ENCODE measurements at regions not wholly inside any gene's neighbourhood (a gene's known extent, or its start where the extent isn't known, plus 50 kb on each side); places are given as distances from the start of the nearest gene placed in this dataset.

DNA sequence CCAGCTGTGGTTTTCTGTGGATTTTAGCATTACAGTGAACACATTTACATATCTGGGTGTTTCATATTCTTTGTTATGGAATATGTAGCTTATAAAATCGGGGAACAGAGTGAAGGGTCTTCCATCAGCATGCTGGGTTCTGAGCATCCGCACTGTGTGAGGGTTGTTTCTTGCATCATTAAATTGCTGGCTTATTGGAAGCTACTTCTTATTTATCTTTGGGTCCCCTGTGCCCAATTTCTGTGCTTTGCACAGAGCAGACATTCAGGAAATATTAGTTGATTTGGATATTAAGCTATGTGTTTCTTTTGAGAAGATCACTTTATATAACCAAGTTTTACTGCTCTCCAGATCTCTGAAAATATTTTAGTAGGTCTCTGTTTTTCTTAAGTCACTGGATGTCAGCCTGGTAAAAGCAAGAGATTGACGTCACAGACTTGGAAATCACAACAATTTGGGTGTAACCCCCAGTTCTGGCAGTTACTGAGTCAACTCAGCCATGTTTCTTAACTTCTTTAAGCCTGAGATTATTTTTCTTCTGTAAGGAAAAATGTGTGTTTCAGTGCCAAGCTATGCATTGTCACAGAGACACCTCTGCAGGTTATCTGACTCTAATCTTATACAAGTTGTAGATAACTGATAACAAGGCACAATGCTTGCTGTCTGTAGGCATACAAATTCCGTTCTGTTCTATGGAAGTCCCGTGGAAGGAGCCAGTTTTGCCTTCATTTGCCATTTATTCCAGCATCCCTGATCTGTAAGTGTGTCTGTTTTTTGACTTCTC, 258.3 kb upstream of the KAZN start:
- TF ChIP-seq, protein P1, sequence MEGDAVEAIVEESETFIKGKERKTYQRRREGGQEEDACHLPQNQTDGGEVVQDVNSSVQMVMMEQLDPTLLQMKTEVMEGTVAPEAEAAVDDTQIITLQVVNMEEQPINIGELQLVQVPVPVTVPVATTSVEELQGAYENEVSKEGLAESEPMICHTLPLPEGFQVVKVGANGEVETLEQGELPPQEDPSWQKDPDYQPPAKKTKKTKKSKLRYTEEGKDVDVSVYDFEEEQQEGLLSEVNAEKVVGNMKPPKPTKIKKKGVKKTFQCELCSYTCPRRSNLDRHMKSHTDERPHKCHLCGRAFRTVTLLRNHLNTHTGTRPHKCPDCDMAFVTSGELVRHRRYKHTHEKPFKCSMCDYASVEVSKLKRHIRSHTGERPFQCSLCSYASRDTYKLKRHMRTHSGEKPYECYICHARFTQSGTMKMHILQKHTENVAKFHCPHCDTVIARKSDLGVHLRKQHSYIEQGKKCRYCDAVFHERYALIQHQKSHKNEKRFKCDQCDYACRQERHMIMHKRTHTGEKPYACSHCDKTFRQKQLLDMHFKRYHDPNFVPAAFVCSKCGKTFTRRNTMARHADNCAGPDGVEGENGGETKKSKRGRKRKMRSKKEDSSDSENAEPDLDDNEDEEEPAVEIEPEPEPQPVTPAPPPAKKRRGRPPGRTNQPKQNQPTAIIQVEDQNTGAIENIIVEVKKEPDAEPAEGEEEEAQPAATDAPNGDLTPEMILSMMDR (IDR thresholded peaks at IDR 0.05; ENCODE audit: borderline replicate concordance, extremely low read depth, insufficient read depth): no peak
- no peaks in the 10 kb centered on the region for H3K36me3 ChIP-seq (ENCODE audit: control insufficient read depth in 2 of 3, insufficient read depth in 3 of 3, low read length in 3 of 3)
- H3K9me3 ChIP-seq (ENCODE audit: control insufficient read depth in 2 of 3, insufficient read depth in 1 of 3, low read length in 3 of 3): no peaks in the 10 kb centered on the region
- no peak overlapping the region for H3K4me3 ChIP-seq (ENCODE audit: low read length in 3 of 3)
- no peak for DNase-seq
- no peak overlapping the region for H3K27ac ChIP-seq (ENCODE audit: low read depth in 2 of 2, low read length in 2 of 2)
- H3K4me1 ChIP-seq (ENCODE audit: control insufficient read depth in 2 of 3, insufficient read depth in 2 of 3, low read depth in 1 of 3, low read length in 3 of 3): no peaks in the 10 kb centered on the region
- H3K27me3 ChIP-seq (ENCODE audit: control insufficient read depth, insufficient read depth, low read length): no peaks in the 10 kb centered on the region
- intact Hi-C loops (cut with DNase I): no loop called here
- H3K9ac ChIP-seq (ENCODE audit: low read length in 3 of 3): no peak overlapping the region
- no peak for FAIRE-seq

DNA sequence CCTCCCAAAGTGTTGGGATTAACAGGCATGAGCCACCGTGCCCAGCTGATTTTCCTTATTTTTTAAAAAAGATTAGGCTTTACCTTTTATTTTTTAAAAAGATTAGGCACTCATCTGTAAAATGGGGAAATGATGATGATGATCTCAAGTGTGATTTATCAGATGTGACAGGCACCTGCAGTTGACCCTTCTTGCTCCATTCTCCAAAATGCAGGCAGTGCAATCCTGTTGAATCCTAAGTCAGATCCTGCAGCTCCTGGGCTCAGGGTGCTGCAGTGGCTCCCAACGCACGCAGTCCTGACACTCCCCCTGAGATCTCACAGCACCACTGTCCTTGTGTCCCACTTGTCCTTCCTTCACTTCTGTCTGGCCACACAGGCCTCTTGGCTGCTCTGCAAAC, 257.3 kb upstream of the KAZN start:
- Histone ChIP-seq H3K36me3 (ENCODE audit: control insufficient read depth in 2 of 3, insufficient read depth in 3 of 3, low read length in 3 of 3) (no peaks in the 10 kb centered on the region), H3K9ac (ENCODE audit: low read length in 3 of 3) (no peak overlapping the region), H3K4me1 (ENCODE audit: control insufficient read depth in 2 of 3, insufficient read depth in 2 of 3, low read depth in 1 of 3, low read length in 3 of 3) (no peaks in the 10 kb centered on the region), H3K27ac (ENCODE audit: low read depth in 2 of 2, low read length in 2 of 2) (no peak overlapping the region), H3K9me3 (ENCODE audit: control insufficient read depth in 2 of 3, insufficient read depth in 1 of 3, low read length in 3 of 3) (no peaks in the 10 kb centered on the region), H3K27me3 (ENCODE audit: control insufficient read depth, insufficient read depth, low read length) (no peaks in the 10 kb centered on the region), H3K4me3 (ENCODE audit: low read length in 3 of 3) (no peak overlapping the region)
- no peak for FAIRE-seq
- TF ChIP-seq, protein P1 (IDR thresholded peaks at IDR 0.05; ENCODE audit: borderline replicate concordance, extremely low read depth, insufficient read depth): no peak
- DNase-seq: no peak
- intact Hi-C loops (cut with DNase I): no loop called here

DNA sequence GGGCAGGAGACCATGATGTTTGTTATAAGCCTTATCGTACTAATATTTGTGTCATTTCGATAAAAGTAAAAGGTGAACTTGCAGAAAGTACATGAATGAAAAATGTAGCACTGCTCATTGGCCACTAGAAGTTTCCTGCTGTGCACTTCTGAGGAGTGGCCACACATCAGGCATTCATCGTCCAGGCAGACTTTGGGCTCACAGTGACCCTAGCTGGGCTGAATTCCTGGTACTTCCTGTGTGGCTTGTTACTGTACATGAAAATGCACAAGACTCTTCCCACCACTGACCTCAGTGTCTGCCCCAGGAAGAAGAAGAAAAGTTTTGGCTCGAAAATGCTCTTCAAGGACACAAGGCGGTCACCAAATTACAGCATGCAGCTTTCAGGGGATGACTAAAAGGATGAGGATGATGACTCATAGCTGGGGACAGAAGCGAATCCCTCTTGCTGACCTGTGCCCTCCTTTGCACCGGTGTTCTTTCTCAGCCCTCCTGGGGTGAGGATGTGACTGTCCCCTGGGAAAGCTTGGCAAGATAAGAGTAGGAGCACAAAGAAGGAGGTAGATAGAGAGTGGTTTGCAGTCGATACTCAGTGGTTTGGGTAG, 252.4 kb upstream of the KAZN start:
- H3K9ac ChIP-seq (ENCODE audit: low read length in 3 of 3): no peak overlapping the region
- intact Hi-C loops (cut with DNase I): no loop called here
- no peaks in the 10 kb centered on the region for H3K9me3 ChIP-seq (ENCODE audit: control insufficient read depth in 2 of 3, insufficient read depth in 1 of 3, low read length in 3 of 3)
- TF ChIP-seq, protein P1 (IDR thresholded peaks at IDR 0.05; ENCODE audit: borderline replicate concordance, extremely low read depth, insufficient read depth): no peak
- no peaks in the 10 kb centered on the region for H3K4me1 ChIP-seq (ENCODE audit: control insufficient read depth in 2 of 3, insufficient read depth in 2 of 3, low read depth in 1 of 3, low read length in 3 of 3)
- no peak for FAIRE-seq
- H3K4me3 ChIP-seq (ENCODE audit: low read length in 3 of 3): no peak overlapping the region
- no peaks in the 10 kb centered on the region for H3K27me3 ChIP-seq (ENCODE audit: control insufficient read depth, insufficient read depth, low read length)
- DNase-seq: no peak
- H3K27ac ChIP-seq (ENCODE audit: low read depth in 2 of 2, low read length in 2 of 2): no peak overlapping the region
- H3K36me3 ChIP-seq (ENCODE audit: control insufficient read depth in 2 of 3, insufficient read depth in 3 of 3, low read length in 3 of 3): no peaks in the 10 kb centered on the region
